H1 (cell line): ENCODE measurements at regions not wholly inside any gene's neighbourhood (a gene's known extent, or its start where the extent isn't known, plus 50 kb on each side); places are given as distances from the start of the nearest gene placed in this dataset.

Experiments used
- CTCF ChIA-PET: fragments of 300-600 bp; sonication (Branson Sonifier 250); formaldehyde crosslinking; loops from one replicate; lab custom pipeline; 2021; ENCODE audit not compliant: partially characterized antibody; lab: Charles Lee
- POLR2A ChIA-PET: fragments of 300-600 bp; sonication (Branson Sonifier 250); formaldehyde crosslinking; loops from one replicate; lab custom pipeline; 2021; ENCODE audit warnings: inconsistent platforms; ENCODE audit not compliant: partially characterized antibody; lab: Charles Lee
- DNase-seq, 2 experiments: peaks; one replicate each; pipeline versions ENCODE4 v3.0.0 to v3.0.0-alpha.2; 2010 to 2022; ENCODE audit warnings: low spot score in 2 of 2, low read depth in 1 of 2, mixed read lengths in 1 of 2
- FAIRE-seq: peaks from 2 replicates; lab custom pipeline; 2011; peaks lifted over from hg19 to GRCh38; lab: Jason Lieb, UNC
- H2AFZ ChIP-seq: 2 replicates; pipeline ENCODE4 v1.8.1; 2012; ENCODE audit warnings: low read length, inconsistent platforms
- H2AK5ac ChIP-seq: 2 replicates; pipeline ENCODE4 v1.6.1; 2013; ENCODE audit warnings: low read depth, low read length
- H2BK120ac ChIP-seq: replicated peaks from 2 replicates; pipeline ENCODE3; 2013; ENCODE audit warnings: low read depth, low read length, inconsistent platforms
- H2BK12ac ChIP-seq: 2 replicates; pipeline ENCODE4 v1.6.1; 2013; ENCODE audit warnings: low read depth, low read length
- H2BK15ac ChIP-seq: 2 replicates; pipeline ENCODE4 v1.6.1; 2013; ENCODE audit warnings: low read length
- H2BK20ac ChIP-seq: 2 replicates; pipeline ENCODE4 v1.6.1; 2013; ENCODE audit warnings: low read length
- H2BK5ac ChIP-seq: 2 replicates; pipeline ENCODE4 v1.6.1; 2013; ENCODE audit warnings: low read depth, low read length
- H3K14ac ChIP-seq: 2 replicates; pipeline ENCODE4 v1.6.1; 2013; ENCODE audit warnings: inconsistent platforms; ENCODE audit not compliant: insufficient read length
- H3K18ac ChIP-seq: 2 replicates; pipeline ENCODE4 v1.6.1; 2013; ENCODE audit warnings: low read length; ENCODE audit errors: extremely low read depth
- H3K23ac ChIP-seq: 2 replicates; pipeline ENCODE4 v1.6.1; 2013; ENCODE audit warnings: inconsistent platforms; ENCODE audit not compliant: insufficient read length
- H3K23me2 ChIP-seq: 2 replicates; pipeline ENCODE4 v1.6.1; 2013; ENCODE audit warnings: low read depth, low read length
- H3K27ac ChIP-seq: 2 replicates; pipeline ENCODE4 v1.6.1; 2011; ENCODE audit warnings: low read depth, low read length, inconsistent platforms
- H3K27me3 ChIP-seq, 4 experiments: replicated peaks in 1 of 4; 1 replicate in 1 of 4; 2 replicates in 3 of 4; pipeline versions ENCODE4 v1.6.1 to v1.8.1; 2011 to 2013; ENCODE audit warnings: low read length in 3 of 4, mild to moderate bottlenecking in 3 of 4, inconsistent platforms in 2 of 4, mixed read lengths in 2 of 4, moderate library complexity in 1 of 4; ENCODE audit not compliant: control insufficient read depth in 3 of 4, insufficient read depth in 3 of 4; ENCODE audit errors: extremely low read depth in 1 of 4
- H3K36me3 ChIP-seq, 4 experiments: 2 replicates each; pipeline versions ENCODE4 v1.6.1 to v1.8.1; 2011 to 2013; ENCODE audit warnings: mild to moderate bottlenecking in 4 of 4, low read length in 3 of 4, moderate library complexity in 2 of 4, control low read depth in 1 of 4, inconsistent platforms in 1 of 4; ENCODE audit not compliant: insufficient read depth in 4 of 4, control insufficient read depth in 2 of 4
- H3K4ac ChIP-seq: replicated peaks from 2 replicates; pipeline ENCODE3; 2013; ENCODE audit warnings: low read length, low read depth, mixed read lengths, inconsistent platforms; ENCODE audit not compliant: insufficient read length
- H3K4me1 ChIP-seq, 4 experiments: replicated peaks in 1 of 4; 1 replicate in 1 of 4; 2 replicates in 3 of 4; pipeline versions ENCODE4 v1.6.1 to v1.8.1; 2011 to 2013; ENCODE audit warnings: low read length in 3 of 4, inconsistent platforms in 2 of 4, mixed read lengths in 1 of 4; ENCODE audit not compliant: insufficient read depth in 4 of 4, control insufficient read depth in 3 of 4
- H3K4me2 ChIP-seq, 2 experiments: 2 replicates each; pipeline versions ENCODE4 v1.6.1 to v1.8.1; 2011 to 2013; ENCODE audit warnings: low read depth in 2 of 2, low read length in 2 of 2, control low read depth in 1 of 2, inconsistent platforms in 1 of 2, mild to moderate bottlenecking in 1 of 2; ENCODE audit not compliant: insufficient read depth in 1 of 2
- H3K4me3 ChIP-seq, 4 experiments: fragments of 200-600, 300-600 bp in 1 of 4; sonication (generic), shearing (Covaris generic), sonication (Bioruptor Twin) in 1 of 4; 2 replicates each; pipeline versions ENCODE4 v1.5.1 to v1.8.1; 2011 to 2016; ENCODE audit warnings: low read length in 4 of 4, low read depth in 3 of 4, control low read depth in 2 of 4, inconsistent platforms in 2 of 4, mild to moderate bottlenecking in 2 of 4, mixed read lengths in 1 of 4, moderate library complexity in 1 of 4; ENCODE audit not compliant: insufficient read depth in 2 of 4; ENCODE audit errors: extremely low read depth in 1 of 4
- H3K56ac ChIP-seq: replicated peaks from 2 replicates; pipeline ENCODE3; 2013; ENCODE audit warnings: low read depth, mild to moderate bottlenecking, mixed read lengths, low read length, inconsistent platforms; ENCODE audit not compliant: insufficient read length
- H3K79me1 ChIP-seq: 2 replicates; pipeline ENCODE4 v1.6.1; 2013; ENCODE audit warnings: low read depth, low read length, control low read depth
- H3K79me2 ChIP-seq, 2 experiments: 2 replicates each; pipeline versions ENCODE4 v1.6.1 to v1.8.1; 2012 to 2013; ENCODE audit warnings: low read length in 2 of 2, mild to moderate bottlenecking in 2 of 2, inconsistent platforms in 1 of 2; ENCODE audit not compliant: insufficient read depth in 2 of 2, control insufficient read depth in 1 of 2
- H3K9ac ChIP-seq, 4 experiments: replicated peaks in 1 of 4; 1 replicate in 1 of 4; 2 replicates in 3 of 4; pipeline versions ENCODE4 v1.6.1 to v1.8.1; 2011 to 2013; ENCODE audit warnings: low read depth in 3 of 4, low read length in 3 of 4, control low read depth in 2 of 4, mild to moderate bottlenecking in 2 of 4, moderate library complexity in 2 of 4, inconsistent platforms in 1 of 4; ENCODE audit errors: extremely low read depth in 1 of 4
- H3K9me3 ChIP-seq, 2 experiments: 2 replicates each; pipeline versions ENCODE4 v1.6.1 to v1.8.1; 2012 to 2013; ENCODE audit warnings: mild to moderate bottlenecking in 2 of 2, moderate library complexity in 2 of 2, control low read depth in 1 of 2, inconsistent platforms in 1 of 2, low read depth in 1 of 2, low read length in 1 of 2, mixed read lengths in 1 of 2; ENCODE audit not compliant: insufficient read depth in 2 of 2
- H4K20me1 ChIP-seq, 2 experiments: replicated peaks in 1 of 2; 2 replicates each; pipeline versions ENCODE3 to v1.8.1; 2011 to 2013; ENCODE audit warnings: inconsistent platforms in 2 of 2, low read length in 2 of 2, mild to moderate bottlenecking in 1 of 2; ENCODE audit not compliant: insufficient read depth in 2 of 2, control insufficient read depth in 1 of 2
- H4K5ac ChIP-seq: 2 replicates; pipeline ENCODE4 v1.6.1; 2013; ENCODE audit warnings: low read length, low read depth, mixed read lengths, inconsistent platforms; ENCODE audit not compliant: insufficient read length
- H4K8ac ChIP-seq: 2 replicates; pipeline ENCODE4 v1.8.0; 2013; ENCODE audit warnings: mild to moderate bottlenecking, moderate library complexity, low read length, inconsistent platforms; ENCODE audit not compliant: insufficient read depth; ENCODE audit errors: extremely low read depth
- H4K91ac ChIP-seq: replicated peaks from 2 replicates; pipeline ENCODE3; 2013; ENCODE audit warnings: low read length, mixed read lengths, inconsistent platforms; ENCODE audit not compliant: insufficient read length
- SP4 ChIP-seq: IDR thresholded peaks from 2 replicates; pipeline ENCODE4 v1.6.1; 2012; ENCODE audit warnings: low read length, inconsistent platforms

- Histone ChIP-seq H3K36me3 (no peaks in the 10 kb centered on the region), H3K9ac (no peak overlapping the region), H3K4me2 (no peak overlapping the region), H3K27ac (no peak overlapping the region), H4K5ac (no peak overlapping the region), H3K18ac (no peak overlapping the region), H3K4ac (no peak overlapping the region), H2AFZ (no peak overlapping the region), H3K27me3 (no peaks in the 10 kb centered on the region), H3K23ac (no peak overlapping the region), H2BK12ac (no peak overlapping the region), H2BK120ac (no peak overlapping the region), H3K9me3 (no peaks in the 10 kb centered on the region), H2BK15ac (no peak overlapping the region), H3K4me3 (no peak overlapping the region), H2AK5ac (no peak overlapping the region), H3K56ac (no peak overlapping the region), H4K8ac (no peak overlapping the region), H4K91ac (no peak overlapping the region), H4K20me1 (no peaks in the 10 kb centered on the region), H3K4me1 (no peaks in the 10 kb centered on the region; a peak in 1 of 7 replicates), H2BK20ac (no peak overlapping the region), H3K79me1 (no peaks in the 10 kb centered on the region), H3K79me2 (no peaks in the 10 kb centered on the region), H3K14ac (no peak overlapping the region), H2BK5ac (no peak overlapping the region), H3K23me2 (no peaks in the 10 kb centered on the region; the same call in 1 of the 2 replicates)
- POLR2A ChIA-PET, result no interaction called here
- no peak for DNase-seq
- FAIRE-seq, result no peak
- TF ChIP-seq SP4, result no peak
- CTCF ChIA-PET, result interaction anchor here (0.6 to 1.5 kb wide), 3 partner anchors 20 to 276 kb away, joined by 3 to 4 read pairs (median 4); no protein-coding TSS in a partner anchor
Observed at GRCh38 chr15:61449186-61449702, 220.1 kb upstream of the RORA start.
